ENCODE measurements at regions not wholly inside any gene's neighbourhood (a gene's known extent, or its start where the extent isn't known, plus 50 kb on each side); places are given as distances from the start of the nearest gene placed in this dataset.
"Not testable (repeated sequence)": the region's sequence is repeated elsewhere in the genome, so short reads cannot be mapped to it uniquely, and the experiment has no call there.

GRCh38 chr4:84218031-84218430, 281.1 kb downstream of the NKX6-1 start:
- no peak for DNase-seq

- no peak for DNase-seq
These were observed 283.9 kb downstream of the NKX6-1 start for GRCh38 chr4:84215217-84215616.

- DNase-seq = not testable (repeated sequence)
These were observed 292.9 kb downstream of the NKX6-1 start for GRCh38 chr4:84206226-84206625.

GRCh38 chr4:84189144-84189543, 309.9 kb downstream of the NKX6-1 start:
- DNase-seq = no peak

- no peak for DNase-seq
These were observed 319.7 kb downstream of the NKX6-1 start for GRCh38 chr4:84179409-84179808.

GRCh38 chr4:84177831-84178542, 321.1 kb downstream of the NKX6-1 start:
- no peak for DNase-seq

- DNase-seq = no peak
These were observed 323.1 kb downstream of the NKX6-1 start for GRCh38 chr4:84176016-84176415.

- DNase-seq = no peak
These were observed 327.2 kb downstream of the NKX6-1 start for GRCh38 chr4:84171871-84172270.

- no peak for DNase-seq
These were observed 331.5 kb downstream of the NKX6-1 start for GRCh38 chr4:84167564-84167963.

GRCh38 chr4:84167093-84167492, 332.0 kb downstream of the NKX6-1 start:
- no peak for DNase-seq

GRCh38 chr4:84166486-84166885, 332.6 kb downstream of the NKX6-1 start:
- no peak for DNase-seq

- no peak for DNase-seq
These were observed 334.9 kb downstream of the NKX6-1 start for GRCh38 chr4:84164201-84164600.

GRCh38 chr4:84159762-84160161, 339.3 kb downstream of the NKX6-1 start:
- DNase-seq = no peak

GRCh38 chr4:84158670-84159069, 340.4 kb downstream of the NKX6-1 start:
- DNase-seq = no peak

- no peak for DNase-seq
These were observed 347.5 kb downstream of the NKX6-1 start for GRCh38 chr4:84151574-84151973.

- no peak for DNase-seq
These were observed 348.9 kb downstream of the NKX6-1 start for GRCh38 chr4:84150177-84150576.

- no peak for DNase-seq
These were observed 351.3 kb downstream of the NKX6-1 start for GRCh38 chr4:84147831-84148230.

- DNase-seq = no peak
These were observed 352.7 kb downstream of the NKX6-1 start for GRCh38 chr4:84146300-84146959.

- DNase-seq = no peak
These were observed 353.9 kb downstream of the NKX6-1 start for GRCh38 chr4:84145176-84145575.

- DNase-seq = not testable (repeated sequence)
These were observed 372.2 kb downstream of the NKX6-1 start for GRCh38 chr4:84126911-84127310.

- DNase-seq = no peak
These were observed 372.9 kb downstream of the NKX6-1 start for GRCh38 chr4:84126061-84126787.

GRCh38 chr4:84110040-84110439, 389.1 kb downstream of the NKX6-1 start:
- DNase-seq = no peak

GRCh38 chr4:84101653-84102625, 397.2 kb downstream of the NKX6-1 start:
- not testable (repeated sequence) for DNase-seq
